ENCODE measurements at regions not wholly inside any gene's neighbourhood (a gene's known extent, or its start where the extent isn't known, plus 50 kb on each side); places are given as distances from the start of the nearest gene placed in this dataset.

DNA sequence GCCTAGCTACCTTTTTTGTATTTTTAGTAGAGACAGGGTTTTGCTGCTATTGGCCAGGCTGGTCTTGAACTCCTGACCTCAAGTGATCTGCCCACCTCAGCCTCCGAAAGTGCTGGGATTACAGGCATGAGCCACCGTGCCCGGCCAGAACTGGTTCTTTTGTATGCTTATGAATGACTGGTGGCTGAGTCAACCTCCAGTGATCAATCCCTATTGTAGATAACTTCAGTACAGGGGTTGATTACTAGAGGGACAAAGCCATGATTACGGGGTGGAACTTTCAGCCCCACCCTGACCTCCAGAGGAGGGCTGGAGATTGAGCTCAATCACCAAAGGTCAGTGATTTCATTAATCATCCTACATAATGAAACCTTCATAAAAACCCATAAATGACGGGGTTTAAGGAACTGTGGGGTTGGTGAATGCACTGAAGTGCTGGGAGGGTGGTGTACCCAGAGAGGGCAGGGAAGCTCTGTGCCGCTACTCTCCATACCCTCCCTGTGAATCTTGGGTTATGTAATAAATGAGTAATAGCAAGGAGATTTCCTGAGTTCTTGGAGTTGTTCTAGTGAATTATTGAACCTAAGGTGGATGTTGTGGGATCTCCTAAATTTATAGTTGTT is 281.8 kb upstream of the CXCR4 start:
- DNase-seq = no peak

DNA sequence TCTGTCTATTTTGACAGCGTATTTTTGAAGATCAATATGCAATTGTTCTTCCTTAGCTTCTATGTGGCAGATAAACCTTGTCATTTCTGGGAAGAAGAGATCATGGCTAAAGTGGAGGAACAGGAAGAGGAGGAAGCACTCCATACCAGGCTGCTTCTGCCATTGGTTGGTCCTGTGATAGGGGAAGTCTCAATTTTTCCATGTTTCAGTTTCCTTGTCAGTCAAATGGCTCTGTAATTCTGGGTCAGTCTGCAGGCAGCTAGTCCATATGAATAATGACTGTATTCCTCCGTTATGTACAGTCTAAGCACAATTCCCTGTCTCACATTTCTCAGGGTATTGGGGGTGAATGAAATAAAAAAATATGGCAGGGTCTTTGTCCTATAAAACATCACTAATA is 277.6 kb upstream of the CXCR4 start:
- no peak for DNase-seq

DNA sequence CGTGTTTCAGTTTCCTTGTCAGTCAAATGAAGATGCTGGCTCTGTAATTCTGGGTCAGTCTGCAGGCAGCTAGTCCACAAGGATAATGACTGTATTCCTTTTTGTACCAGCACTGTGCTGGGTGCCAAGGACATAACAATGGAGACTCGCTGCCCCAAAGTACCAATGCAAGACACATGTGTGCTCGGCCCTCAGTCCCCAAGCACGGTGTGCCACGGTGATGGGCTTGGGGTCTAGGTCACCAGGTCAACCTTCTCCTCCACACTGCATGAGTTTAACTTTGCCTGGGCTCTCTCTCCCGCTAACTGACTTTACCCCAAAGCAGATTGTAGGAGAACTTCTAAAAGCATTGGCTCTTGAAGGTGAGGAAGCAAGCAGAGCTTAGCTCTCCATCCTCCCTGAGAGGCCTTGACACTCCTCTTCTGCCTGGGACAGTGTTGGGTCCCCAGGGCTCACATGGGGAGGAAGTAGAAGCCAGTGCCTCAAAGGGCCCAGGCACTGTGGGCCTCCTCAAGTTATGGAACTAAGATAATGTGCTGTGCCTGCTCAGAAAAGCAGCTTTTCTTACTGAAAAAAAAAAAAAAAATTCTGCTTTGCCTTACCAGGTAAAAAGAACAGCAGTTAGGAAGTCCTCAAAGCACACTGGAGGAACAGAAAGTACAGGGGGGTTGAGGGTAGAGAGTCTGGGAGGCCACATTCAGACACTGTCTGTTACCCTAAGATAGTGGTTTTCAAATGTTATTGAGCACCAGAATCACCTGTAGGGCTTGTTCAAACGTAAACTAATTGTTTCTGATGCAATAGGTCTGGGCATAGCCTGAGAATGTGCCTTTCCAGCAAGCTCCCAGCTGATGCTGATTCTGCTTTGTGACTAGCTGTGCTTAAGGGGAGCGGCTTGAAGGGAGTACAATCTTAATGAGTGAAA is 276.4 kb upstream of the CXCR4 start:
- no peak for DNase-seq

DNA sequence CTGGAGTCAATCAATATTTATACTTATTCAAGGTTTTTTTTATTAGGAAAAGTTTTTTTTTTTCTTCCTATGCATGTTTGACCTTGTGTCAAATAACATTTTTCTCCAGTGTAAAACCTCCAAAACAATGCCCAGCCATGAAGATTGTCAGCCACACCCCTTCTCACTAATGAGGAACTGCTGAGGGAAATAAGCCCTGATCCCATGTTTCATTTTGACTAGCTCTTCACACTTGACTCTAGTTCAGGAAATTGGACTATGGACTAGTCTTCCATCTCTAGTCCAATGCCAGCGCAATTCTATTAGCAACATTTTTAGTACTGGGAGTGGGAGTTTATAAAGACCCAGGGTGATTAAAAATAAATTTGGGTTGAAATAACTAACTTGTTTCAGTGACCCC is 275.6 kb upstream of the CXCR4 start:
- DNase-seq = no peak

DNA sequence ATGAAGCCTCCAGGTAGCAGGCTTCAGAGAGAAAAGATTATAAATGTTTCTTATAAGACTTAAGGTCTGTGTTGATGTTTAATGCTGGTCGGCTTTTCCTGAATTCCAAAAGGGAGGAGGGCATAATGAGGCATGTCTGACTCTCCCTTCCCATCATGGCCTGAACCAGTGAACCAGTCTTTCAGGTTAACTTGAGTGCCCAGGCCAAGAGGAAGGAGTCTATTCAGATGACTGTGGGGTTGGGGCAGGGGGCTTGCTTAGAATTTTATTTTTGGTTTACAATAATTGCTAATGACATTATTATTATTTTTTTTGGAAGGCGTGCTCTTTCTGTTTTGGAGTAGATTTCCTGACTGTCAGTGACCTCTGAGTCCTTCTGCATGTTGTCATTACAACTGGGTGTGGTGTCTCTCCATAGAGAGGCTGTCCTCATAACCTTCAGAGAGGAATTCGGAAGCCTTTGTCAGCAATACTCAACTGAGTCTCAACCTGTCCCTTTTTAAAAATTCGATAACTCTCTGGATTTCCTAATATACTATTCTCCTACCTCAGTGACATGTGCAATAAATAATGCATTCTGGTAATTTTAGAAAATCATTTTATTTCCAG is 275.1 kb upstream of the CXCR4 start:
- no peak for DNase-seq

DNA sequence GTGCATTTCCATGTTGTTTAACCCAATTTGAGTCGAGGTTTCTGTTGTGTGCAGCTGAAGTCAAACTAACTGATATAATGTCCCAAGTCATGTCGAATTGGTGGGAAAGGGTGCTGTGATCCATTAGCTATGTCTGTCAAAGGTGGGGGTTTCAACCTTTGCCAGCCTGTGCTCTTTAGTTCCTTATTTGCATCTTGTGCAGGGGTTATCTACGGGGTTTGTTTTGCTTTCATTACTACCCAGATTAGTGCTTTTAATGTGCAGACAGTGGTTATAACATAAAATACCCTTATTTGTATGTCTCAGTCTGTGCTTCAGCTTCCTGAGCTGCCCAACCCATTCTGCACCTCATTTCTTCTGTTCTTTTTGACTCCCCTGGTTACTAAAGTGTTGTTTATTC is 271.9 kb upstream of the CXCR4 start:
- no peak for DNase-seq

DNA sequence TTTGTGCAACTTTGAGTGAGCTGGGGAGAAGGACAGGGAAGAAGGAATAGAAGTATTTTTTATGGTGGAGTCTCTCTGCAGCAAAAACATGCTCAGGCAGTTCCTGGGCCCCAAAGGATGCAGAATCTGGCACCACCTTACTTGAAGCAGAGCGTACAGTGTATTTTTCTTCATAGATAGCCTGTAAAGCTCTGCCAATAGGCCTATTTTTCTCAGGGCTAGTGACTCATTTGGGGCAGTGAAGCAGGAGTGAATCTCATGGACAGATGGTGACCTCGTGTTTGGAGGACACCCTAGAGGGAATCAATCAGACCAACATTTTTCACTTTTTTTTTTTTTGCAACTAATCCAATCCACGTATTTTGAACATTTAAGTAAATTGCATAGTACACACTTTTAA is 268.1 kb upstream of the CXCR4 start:
- DNase-seq = no peak

DNA sequence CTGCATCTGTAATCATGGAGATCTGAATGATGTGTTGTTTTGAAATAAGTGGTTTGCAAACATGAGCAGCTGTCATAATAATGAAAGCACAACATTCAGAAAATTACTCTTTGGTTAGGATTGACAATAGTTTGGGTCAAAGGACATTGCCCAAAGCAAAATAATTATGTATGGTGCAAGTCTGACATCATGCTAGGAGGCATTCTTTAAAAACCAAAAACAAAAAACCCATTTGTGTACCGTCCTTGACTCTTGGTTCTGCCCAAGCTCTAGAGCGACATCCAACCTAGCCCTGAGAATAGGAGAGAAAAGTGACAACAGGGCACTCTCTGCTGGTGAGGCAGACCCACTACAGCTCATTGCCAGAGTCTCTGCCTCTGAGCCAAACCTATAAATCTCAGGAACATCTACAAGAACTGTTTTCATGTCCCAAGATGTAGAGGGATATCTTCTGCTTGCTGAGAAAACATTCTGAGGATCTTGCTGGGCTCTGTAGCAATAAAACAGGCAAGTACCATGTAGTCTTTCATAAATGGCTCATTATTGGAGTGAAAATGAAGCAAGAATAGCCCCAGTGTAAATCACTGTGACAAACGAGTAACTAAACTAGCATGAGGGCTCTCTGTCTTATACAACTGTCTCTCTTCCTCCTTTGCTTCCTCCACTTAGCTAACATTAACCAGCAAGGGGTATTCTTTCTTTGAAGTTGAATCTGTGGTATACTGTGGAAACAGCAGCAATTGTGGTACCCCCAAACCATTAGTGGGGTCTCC is 266.8 kb upstream of the CXCR4 start:
- peak; percentile 83 for DNase-seq

DNA sequence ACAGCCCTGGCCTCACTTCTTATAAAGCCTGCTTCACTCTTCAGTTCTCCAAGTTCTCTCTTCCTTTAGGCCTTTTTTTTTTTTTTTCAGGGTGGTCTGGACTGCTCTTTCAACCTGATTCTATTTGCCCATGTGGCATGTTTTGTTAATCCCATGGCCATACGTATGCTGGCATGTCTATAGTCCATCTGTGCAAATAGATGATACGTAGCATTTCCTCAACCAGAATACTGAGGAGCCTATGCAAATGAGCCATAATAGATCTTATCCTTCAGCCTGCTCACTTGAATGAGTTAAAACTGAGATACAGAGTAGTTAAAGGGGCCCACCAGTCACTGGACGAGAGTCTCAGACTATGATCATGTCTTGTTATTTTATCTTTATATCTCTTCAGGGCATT is 265.2 kb upstream of the CXCR4 start:
- DNase-seq = no peak

DNA sequence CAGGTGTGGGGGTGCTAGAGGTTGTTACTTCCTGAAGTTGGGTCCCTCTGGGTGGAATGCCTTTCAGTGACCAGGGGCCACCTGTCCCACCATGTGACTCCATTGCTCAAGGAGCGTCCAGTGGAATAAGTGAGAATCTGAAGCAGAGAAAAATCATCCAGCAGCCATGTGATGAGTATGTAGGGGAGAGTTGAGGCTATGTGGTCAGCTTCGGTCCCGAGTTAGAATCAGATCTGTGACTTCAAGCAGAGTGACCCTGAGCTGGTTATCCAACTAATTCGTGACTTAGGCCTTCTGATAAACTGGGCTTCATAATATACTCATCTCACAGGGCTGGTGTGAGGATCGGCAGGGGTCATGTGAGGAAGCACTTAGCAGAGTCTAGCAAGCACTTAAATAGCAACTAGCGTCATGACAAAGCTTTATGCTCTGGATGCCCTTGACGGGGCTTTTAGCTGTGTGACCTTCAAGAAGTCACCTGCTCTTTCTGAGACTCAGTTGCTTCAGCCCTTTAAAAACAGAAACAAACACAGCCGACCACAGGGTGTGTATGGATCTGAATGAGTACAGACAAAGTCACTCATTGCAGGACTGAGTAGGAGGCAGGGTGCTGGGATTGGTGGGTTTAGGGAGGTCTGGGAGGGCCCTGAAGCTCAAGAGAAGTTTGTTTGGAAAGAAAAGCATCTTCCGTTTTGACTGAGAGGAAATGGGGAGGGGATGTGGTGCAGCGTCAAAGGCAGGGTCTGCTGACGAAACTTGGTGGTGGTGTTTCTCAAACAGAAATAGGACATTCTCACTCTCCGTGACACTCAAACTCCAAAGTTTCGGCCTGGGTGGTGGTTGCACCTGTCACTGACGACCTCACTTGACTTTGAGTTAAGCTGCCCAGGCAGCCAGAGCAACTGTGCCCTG is 264.0 kb upstream of the CXCR4 start:
- no peak for DNase-seq

DNA sequence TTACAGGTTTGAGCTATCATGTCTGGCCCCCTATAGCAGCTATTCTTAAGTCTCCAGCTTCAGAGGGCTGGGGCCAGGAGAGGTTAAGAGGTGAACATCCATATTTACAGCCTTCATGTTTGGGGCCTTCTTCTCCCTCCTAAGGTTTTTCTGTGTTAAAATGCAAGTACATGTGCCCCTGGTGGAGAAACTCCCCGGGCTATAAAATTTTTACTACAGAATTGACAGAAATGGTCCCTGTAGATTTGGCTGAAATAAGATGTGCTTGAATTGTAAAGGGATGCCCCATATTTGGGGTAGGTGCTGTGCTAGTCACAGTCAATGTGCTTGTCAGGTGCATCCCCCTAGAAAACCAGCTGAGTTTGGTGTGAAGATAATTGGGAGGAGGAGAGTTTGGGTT is 263.3 kb upstream of the CXCR4 start:
- no peak for DNase-seq

DNA sequence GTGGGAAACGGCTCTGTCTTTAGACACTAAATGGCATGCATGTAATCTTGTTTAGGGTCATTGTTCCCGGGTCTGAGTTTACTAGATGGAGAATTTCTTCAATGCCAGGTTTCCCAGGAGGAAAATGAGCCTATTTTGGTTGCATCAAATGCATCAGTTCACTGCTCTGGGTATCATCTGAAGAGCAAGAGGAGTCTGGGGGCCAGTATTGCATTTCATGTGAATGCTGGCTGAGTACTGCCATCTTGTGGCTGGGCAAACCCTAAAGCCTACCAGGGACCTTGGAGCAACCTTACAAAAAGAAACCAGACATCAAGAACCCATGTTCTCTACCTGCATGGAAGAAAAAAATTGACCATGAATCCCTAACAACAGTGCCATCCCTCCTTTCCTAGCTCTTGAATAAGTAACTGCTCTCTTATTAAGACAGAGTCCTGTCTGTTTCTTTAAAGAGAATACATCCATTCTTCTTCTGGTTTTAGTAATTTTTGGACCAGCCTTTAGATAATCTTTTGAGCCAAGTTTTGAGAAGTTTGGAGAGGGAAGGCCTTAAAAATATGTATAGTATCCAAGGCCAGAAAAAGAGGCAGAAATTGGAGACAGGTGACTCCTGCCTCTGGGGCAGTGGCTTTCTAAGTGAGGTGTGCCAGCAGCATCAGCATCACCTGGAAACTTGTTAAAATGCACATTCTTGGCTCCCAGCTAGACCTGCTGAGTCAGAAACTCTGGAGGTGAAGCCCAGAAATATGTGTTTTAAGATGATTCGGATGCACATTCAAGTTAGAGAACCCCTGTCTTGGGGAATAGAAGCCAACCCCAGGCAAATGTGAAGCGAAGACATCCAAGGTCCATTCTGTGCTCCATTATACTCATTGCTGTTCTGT is 261.0 kb upstream of the CXCR4 start:
- DNase-seq = peak; percentile 88

DNA sequence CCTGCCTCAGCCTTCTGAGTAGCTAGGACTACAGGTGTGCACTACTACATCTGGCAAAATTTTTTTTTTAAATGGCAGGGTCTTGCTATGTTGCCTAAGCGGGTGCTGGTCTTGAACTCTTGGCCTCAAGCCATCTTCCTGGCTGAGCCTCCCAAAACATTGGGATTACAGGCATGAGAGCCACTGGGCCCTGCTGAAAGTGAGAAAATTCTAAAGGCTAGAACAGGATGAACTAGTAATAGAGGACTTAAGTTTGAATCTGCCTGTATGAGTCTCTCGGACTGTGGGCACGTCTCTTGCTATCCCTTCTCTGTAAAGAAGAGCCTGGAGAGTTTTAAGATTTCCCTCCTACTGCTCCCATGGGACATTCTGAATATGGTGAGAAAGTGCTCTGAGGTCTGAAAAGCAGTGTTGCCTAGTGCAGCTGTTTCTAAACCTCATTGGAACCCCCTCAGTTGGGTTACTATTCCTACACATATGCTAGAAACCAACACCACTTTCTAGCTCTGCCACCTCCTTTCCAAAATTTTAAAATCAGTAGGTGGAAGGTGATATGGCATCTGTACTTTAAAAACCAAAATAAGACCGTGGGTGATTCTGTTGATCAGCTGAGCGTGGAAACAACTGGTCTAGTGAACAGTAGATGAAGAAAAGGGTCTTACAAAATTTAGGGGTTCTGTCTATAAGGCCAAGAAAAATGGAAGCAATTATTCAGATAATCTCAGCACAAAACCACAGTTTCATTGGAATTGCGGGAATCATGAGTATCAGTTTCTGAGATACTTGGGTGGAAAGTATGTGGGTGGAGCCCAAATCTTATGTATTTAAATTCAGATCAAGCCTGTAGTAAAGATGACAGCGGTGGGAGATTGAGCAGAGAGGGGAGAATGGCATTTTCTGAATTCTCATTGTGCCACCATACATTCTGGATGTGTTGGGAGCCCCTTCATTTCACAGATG is 259.8 kb upstream of the CXCR4 start:
- no peak for DNase-seq

DNA sequence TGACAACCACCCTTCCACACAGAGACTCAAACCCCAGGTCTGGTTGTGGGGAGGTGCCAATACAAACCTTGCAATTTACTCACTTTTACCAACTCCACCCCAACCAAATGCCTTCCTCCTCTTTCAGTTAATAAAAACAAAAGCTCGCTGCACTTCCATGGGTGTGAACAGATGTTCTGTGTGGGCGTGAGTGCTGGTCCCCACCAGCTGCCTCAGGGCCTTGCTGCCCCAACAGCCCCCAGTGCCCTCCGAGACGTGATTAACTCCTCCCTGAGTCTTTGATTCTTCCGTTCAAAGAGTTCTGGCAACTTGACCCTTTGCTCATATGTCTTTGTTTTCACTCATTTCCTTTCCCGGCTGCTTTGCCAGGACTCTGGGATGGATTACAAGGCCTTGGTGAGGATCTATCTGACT is 258.9 kb upstream of the CXCR4 start:
- no peak for DNase-seq

DNA sequence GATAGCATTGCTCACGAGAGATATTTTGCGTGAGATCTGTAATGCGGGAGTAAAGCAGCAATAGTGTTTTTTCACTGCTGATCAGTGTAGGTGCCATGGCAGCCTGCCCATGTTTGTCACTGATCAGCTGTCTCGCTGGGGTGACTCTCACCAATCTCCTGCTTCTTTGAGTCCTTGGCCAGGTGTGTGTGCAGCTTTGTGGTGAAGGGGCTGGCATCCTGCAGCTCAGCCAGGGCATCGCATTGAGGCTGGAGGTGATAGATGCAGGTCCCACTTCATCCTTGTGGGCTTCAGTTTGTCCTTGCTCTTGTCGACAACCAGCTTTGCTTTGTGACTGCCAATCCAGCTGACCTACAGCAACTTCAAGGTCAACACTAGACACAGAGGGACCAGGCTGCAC is 258.3 kb upstream of the CXCR4 start:
- DNase-seq = no peak

DNA sequence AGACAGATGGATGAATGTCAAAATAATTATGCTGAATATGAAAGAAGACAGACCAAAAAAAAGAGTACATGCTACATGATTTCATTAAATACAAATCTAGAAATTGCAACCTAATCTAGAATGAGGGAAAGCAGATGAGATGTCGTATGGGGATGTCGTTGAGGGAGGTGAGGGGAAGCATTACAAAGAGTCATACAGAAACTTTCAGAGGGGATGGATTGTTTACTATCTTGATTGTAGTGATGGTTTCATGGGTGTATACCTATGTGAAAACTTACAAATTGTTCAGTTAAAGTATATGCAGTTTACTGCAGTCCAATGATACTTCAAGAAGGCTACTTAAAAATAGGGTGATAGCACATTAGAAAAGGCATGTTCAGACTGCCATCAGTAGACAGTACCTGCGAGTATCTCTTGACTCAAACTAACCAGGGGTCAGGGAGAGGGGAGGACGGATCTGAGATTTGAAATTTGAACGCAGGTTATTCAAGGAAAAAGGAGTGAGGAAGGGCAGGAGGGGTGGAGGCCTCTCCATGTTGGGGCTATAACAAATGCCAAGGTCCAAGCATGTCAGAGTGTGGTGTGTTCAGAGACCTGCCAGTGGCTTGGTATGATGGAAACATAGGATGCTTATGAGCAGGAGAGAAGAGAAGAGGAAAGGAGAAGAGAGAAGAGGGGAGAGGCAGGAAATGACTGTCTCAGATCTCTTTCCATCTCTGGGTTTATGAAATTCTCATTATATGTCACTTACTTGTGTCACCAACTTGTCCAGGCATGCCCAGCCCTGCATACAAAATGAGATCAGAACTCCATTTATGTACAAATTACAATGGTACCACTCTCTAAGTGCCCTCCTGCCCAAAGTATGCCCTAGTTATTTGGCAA is 257.3 kb upstream of the CXCR4 start:
- DNase-seq = no peak

DNA sequence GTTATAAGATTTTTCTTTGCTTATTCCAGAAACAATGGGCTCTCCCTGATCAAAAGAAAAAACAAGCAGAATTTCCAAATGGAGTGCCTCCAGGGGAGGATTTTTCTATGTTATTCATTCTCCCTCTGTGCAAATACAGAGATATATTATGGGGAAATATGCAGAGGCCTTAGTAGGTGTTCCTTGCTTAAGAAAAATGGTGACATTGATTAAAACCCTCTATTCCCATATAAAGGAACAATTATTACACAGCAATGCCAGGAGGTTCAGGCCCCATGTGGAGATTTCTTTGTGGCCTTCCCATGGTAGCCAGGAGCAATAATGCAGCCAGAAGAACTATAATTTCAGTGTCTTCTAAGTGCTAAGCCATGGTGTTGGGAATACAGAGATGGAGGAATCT is 255.9 kb upstream of the CXCR4 start:
- DNase-seq = no peak

DNA sequence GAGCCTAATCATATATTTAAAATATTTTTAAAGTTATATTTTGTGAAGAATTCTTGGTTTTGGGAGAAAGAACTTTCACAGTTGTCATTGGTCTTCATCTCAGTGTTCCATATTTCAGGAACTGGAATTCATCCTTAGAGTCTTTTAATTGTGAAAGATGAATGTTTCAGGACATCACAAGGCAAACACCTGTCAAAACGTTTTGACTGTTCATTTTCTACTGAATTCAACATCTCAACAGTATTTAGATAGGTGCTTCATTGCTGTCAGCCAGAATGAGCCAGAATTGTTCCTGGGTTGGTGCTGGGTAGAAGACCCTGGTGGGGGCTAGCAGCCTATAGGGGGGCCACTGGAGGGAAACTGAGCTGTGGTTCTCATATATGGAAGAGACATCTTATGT is 255.1 kb upstream of the CXCR4 start:
- no peak for DNase-seq

DNA sequence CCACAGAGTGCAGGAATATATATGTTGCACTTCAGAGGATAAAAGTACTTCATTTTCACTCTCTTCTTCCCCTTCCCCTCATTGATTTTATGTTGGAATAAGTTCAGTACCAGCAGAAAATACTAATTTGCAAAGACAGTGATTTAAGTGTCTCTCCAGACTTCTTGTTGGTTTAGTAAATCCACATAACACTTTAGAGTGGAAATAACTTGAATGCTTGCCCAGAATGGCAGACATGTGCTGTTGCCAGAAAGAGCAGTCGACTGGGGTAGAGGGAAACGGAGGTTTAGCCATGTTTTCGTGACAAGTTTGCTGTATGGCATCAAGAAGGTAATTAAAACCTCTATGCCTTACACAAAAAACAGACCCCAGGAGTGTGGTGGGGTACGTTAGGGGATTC is 246.0 kb upstream of the CXCR4 start:
- peak; percentile 44 for DNase-seq
